WTC11 (cell line): ENCODE measurements at regions not wholly inside any gene's neighbourhood (a gene's known extent, or its start where the extent isn't known, plus 50 kb on each side); places are given as distances from the start of the nearest gene placed in this dataset.

Source experiments
- CREM ChIP-seq: sonication (generic); formaldehyde crosslinking; IDR thresholded peaks from 2 replicates; pipeline ENCODE4 v1.8.1; 2022; ENCODE audit warnings: mild to moderate bottlenecking, missing genetic modification reagents, moderate library complexity
- NR3C1 ChIP-seq: sonication (generic); formaldehyde crosslinking; conservative IDR thresholded peaks from 2 replicates; pipeline ENCODE4 v1.8.1; 2023; ENCODE audit warnings: low read depth, mild to moderate bottlenecking, missing genetic modification reagents
- PRRX2 ChIP-seq: fragments of 250-450 bp; sonication (Bioruptor Pico); IDR thresholded peaks from 2 replicates; pipeline ENCODE4 v1.8.0; 2021; ENCODE audit warnings: mild to moderate bottlenecking
- TP53 ChIP-seq: sonication (generic); formaldehyde crosslinking; IDR thresholded peaks from 2 replicates; pipeline ENCODE4 v1.8.1; 2023; ENCODE audit warnings: mild to moderate bottlenecking, missing genetic modification reagents
- ZNF121 ChIP-seq: sonication (generic); formaldehyde crosslinking; IDR thresholded peaks from 2 replicates; pipeline ENCODE4 v1.8.0; 2023; ENCODE audit warnings: missing genetic modification reagents
- TF ChIP-seq, protein P1 (sequence below): fragments of 200-600 bp; IDR thresholded peaks from 2 replicates; pipeline ENCODE4 v1.8.0; 2022; ENCODE audit warnings: antibody characterized with exemption
- TF ChIP-seq, protein P2 (sequence below): sonication (generic); formaldehyde crosslinking; conservative IDR thresholded peaks from 2 replicates; pipeline ENCODE4 v1.8.1; 2022; ENCODE audit warnings: mild to moderate bottlenecking, missing genetic modification reagents
- TF ChIP-seq, protein P3 (sequence below): sonication (generic); formaldehyde crosslinking; IDR thresholded peaks from 2 replicates; pipeline ENCODE4 v1.8.0; 2022; ENCODE audit warnings: mild to moderate bottlenecking, missing genetic modification reagents

DNA sequence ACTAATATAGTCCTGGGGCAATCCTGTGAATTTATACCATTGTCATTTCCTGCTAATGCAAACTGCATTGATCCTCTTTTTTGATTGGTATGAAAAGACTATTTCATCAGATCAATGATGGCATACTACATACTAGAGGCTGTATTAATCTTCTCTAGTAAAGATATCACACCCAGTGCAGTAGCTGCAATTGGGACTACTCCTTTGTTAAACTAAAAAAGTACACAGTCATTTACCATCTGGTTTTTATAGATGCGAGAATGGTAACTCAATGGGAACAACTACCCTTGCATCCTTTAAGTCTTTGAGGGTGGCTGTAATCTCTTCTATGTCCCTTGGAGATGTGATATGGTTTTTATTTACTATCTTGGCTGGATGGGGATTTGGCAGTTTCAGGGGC is 80.2 kb upstream of the STK38L start:
- TF ChIP-seq, protein P1, sequence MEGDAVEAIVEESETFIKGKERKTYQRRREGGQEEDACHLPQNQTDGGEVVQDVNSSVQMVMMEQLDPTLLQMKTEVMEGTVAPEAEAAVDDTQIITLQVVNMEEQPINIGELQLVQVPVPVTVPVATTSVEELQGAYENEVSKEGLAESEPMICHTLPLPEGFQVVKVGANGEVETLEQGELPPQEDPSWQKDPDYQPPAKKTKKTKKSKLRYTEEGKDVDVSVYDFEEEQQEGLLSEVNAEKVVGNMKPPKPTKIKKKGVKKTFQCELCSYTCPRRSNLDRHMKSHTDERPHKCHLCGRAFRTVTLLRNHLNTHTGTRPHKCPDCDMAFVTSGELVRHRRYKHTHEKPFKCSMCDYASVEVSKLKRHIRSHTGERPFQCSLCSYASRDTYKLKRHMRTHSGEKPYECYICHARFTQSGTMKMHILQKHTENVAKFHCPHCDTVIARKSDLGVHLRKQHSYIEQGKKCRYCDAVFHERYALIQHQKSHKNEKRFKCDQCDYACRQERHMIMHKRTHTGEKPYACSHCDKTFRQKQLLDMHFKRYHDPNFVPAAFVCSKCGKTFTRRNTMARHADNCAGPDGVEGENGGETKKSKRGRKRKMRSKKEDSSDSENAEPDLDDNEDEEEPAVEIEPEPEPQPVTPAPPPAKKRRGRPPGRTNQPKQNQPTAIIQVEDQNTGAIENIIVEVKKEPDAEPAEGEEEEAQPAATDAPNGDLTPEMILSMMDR: no peak
- TF ChIP-seq CREM (no peak), PRRX2 (no peak), ZNF121 (CRISPR knock-in tag) (no peak), TP53 (no peak), NR3C1 (CRISPR knock-in tag) (no peak)
- TF ChIP-seq, protein P2, sequence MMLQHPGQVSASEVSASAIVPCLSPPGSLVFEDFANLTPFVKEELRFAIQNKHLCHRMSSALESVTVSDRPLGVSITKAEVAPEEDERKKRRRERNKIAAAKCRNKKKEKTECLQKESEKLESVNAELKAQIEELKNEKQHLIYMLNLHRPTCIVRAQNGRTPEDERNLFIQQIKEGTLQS (CRISPR knock-in tag): no peak
- TF ChIP-seq, protein P3, sequence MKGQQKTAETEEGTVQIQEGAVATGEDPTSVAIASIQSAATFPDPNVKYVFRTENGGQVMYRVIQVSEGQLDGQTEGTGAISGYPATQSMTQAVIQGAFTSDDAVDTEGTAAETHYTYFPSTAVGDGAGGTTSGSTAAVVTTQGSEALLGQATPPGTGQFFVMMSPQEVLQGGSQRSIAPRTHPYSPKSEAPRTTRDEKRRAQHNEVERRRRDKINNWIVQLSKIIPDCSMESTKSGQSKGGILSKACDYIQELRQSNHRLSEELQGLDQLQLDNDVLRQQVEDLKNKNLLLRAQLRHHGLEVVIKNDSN (CRISPR knock-in tag): no peak
